ENCODE measurements at regions not wholly inside any gene's neighbourhood (a gene's known extent, or its start where the extent isn't known, plus 50 kb on each side); places are given as distances from the start of the nearest gene placed in this dataset.

DNA sequence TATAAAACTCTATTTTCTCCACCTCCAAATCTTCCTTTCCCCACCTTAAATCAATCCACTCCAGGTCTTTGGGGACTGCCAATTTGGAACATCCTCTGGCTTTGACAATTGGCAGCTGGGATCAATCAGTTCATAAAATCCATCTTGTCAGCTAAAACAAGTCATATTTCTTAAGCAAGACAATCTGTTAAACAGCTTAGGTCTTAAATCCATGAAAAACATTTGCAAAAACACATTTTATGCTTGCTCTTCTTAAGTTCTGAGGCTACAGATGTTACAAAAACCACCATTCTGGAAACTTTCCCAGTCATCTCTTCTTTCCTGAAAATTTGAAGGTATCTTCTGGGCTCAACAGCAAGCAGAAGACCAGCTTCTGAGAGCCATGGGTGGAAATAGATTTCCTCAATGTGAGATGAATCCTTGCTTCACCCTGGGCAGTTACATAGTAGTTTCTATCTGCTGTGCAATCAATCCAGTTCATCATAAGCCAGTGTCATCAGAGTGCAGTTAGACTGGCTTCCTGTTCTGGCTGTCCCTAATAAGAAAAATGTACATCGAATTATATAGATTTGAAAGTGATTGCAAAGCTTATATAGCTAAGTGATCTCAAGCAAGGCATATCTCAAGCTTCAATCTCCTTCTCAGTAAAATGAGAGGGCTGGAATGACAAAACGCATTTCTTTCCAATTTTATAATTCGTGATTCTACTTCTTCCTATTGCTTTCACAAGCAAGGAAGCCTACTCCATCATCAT is 402.7 kb upstream of the INTU start:
- TF ChIP-seq, protein P1, sequence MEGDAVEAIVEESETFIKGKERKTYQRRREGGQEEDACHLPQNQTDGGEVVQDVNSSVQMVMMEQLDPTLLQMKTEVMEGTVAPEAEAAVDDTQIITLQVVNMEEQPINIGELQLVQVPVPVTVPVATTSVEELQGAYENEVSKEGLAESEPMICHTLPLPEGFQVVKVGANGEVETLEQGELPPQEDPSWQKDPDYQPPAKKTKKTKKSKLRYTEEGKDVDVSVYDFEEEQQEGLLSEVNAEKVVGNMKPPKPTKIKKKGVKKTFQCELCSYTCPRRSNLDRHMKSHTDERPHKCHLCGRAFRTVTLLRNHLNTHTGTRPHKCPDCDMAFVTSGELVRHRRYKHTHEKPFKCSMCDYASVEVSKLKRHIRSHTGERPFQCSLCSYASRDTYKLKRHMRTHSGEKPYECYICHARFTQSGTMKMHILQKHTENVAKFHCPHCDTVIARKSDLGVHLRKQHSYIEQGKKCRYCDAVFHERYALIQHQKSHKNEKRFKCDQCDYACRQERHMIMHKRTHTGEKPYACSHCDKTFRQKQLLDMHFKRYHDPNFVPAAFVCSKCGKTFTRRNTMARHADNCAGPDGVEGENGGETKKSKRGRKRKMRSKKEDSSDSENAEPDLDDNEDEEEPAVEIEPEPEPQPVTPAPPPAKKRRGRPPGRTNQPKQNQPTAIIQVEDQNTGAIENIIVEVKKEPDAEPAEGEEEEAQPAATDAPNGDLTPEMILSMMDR (IDR thresholded peaks at IDR 0.05; ENCODE audit: extremely low read depth in 1 of 2, insufficient read depth in 1 of 2, low read depth in 1 of 2, low read length in 2 of 2): no peak
- TF ChIP-seq MYC (IDR thresholded peaks at IDR 0.05; ENCODE audit: low read depth, low read length) (no peak), MAX (IDR thresholded peaks at IDR 0.05; ENCODE audit: insufficient read depth, insufficient read length) (no peak), POLR2A (IDR thresholded peaks at IDR 0.05; ENCODE audit: low read depth, low read length) (no peak), POLR2AphosphoS5 (IDR thresholded peaks at IDR 0.05; ENCODE audit: insufficient read depth, low read depth, low read length) (no peak), FOS (IDR thresholded peaks at IDR 0.05; ENCODE audit: borderline replicate concordance, insufficient read depth, low read length) (no peak), JUN (IDR thresholded peaks at IDR 0.05; ENCODE audit: borderline replicate concordance, insufficient read depth, insufficient read length, low read depth) (no peak), EZH2 (IDR thresholded peaks at IDR 0.05; ENCODE audit: borderline replicate concordance, low read depth, low read length, severe bottlenecking) (no peak), GATA2 (IDR thresholded peaks at IDR 0.05; ENCODE audit: insufficient read depth, insufficient read length, low read depth, low read length) (no peak)
